ELR (cell line): ENCODE measurements at regions not wholly inside any gene's neighbourhood (a gene's known extent, or its start where the extent isn't known, plus 50 kb on each side); places are given as distances from the start of the nearest gene placed in this dataset.
"Not testable (repeated sequence)": the region's sequence is repeated elsewhere in the genome, so short reads cannot be mapped to it uniquely, and the experiment has no call there.

ENCODE experiments used
- DNase-seq: peaks from one replicate; pipeline ENCODE4 v3.0.0-alpha.2; 2015; ENCODE audit warnings: low read depth

GRCh38 chr14:82814339-82814738 is 1280.7 kb upstream of the SEL1L start:
- DNase-seq: not testable (repeated sequence)

- no peak for DNase-seq
Measured at GRCh38 chr14:82830596-82830995, 1296.9 kb upstream of the SEL1L start.

- DNase-seq: no peak
Measured at GRCh38 chr14:82836256-82836950, 1302.8 kb upstream of the SEL1L start.

GRCh38 chr14:82837611-82838140 is 1304.0 kb upstream of the SEL1L start:
- DNase-seq: no peak

GRCh38 chr14:82850576-82850975 is 1316.9 kb upstream of the SEL1L start:
- no peak for DNase-seq

- DNase-seq: no peak
Measured at GRCh38 chr14:82854131-82854530, 1320.5 kb upstream of the SEL1L start.

GRCh38 chr14:82854901-82855300 is 1321.2 kb upstream of the SEL1L start:
- no peak for DNase-seq

GRCh38 chr14:82855912-82856391 is 1322.3 kb upstream of the SEL1L start:
- no peak for DNase-seq

- no peak for DNase-seq
Measured at GRCh38 chr14:82861313-82861712, 1327.7 kb upstream of the SEL1L start.

- no peak for DNase-seq
Measured at GRCh38 chr14:82872494-82872893, 1338.8 kb upstream of the SEL1L start.

- DNase-seq: no peak
Measured at GRCh38 chr14:82878951-82879350, 1345.3 kb upstream of the SEL1L start.

GRCh38 chr14:82879949-82880535 is 1346.4 kb upstream of the SEL1L start:
- DNase-seq: no peak

GRCh38 chr14:82886670-82887069 is 1353.0 kb upstream of the SEL1L start:
- DNase-seq: no peak

- no peak for DNase-seq
Measured at GRCh38 chr14:82889701-82890100, 1356.0 kb upstream of the SEL1L start.

GRCh38 chr14:82896476-82896875 is 1362.8 kb upstream of the SEL1L start:
- DNase-seq: no peak

- no peak for DNase-seq
Measured at GRCh38 chr14:82897469-82898308, 1364.0 kb upstream of the SEL1L start.

GRCh38 chr14:82905762-82906161 is 1372.1 kb upstream of the SEL1L start:
- DNase-seq: no peak

- no peak for DNase-seq
Measured at GRCh38 chr14:82911930-82912329, 1378.3 kb upstream of the SEL1L start.

- no peak for DNase-seq
Measured at GRCh38 chr14:82913396-82913795, 1379.7 kb upstream of the SEL1L start.

GRCh38 chr14:82915381-82915780 is 1381.7 kb upstream of the SEL1L start:
- DNase-seq: no peak

- no peak for DNase-seq
Measured at GRCh38 chr14:82935691-82936090, 1402.0 kb upstream of the SEL1L start.

GRCh38 chr14:82951171-82951570 is 1417.5 kb upstream of the SEL1L start:
- DNase-seq: no peak

GRCh38 chr14:82963756-82964155 is 1430.1 kb upstream of the SEL1L start:
- DNase-seq: no peak
